RWPE1 (cell line): ENCODE measurements at regions not wholly inside any gene's neighbourhood (a gene's known extent, or its start where the extent isn't known, plus 50 kb on each side); places are given as distances from the start of the nearest gene placed in this dataset.

Experiments
- CTCF ChIA-PET: fragments of 350-600 bp; sonication (Branson Sonifier 250); formaldehyde crosslinking; extraction: SDS; loops from one replicate; lab custom pipeline; 2021; lab: Yijun Ruan, JAX
- POLR2A ChIA-PET: fragments of 400-600 bp; formaldehyde crosslinking; extraction: SDS; loops from one replicate; lab custom pipeline; 2020; ENCODE audit warnings: antibody characterized with exemption; ENCODE audit not compliant: low non-redundant PET; lab: Yijun Ruan, JAX
- DNase-seq: peaks from one replicate; pipeline ENCODE4 v3.0.0; 2012; ENCODE audit warnings: low spot score
- H3K27ac ChIP-seq: fragments of 450-650 bp; 2 replicates; pipeline ENCODE4 v1.5.1; 2017
- CTCF ChIP-seq: fragments of 450-650 bp; conservative IDR thresholded peaks from 2 replicates; pipeline ENCODE4 v1.5.1; 2017; ENCODE audit warnings: low read depth, mild to moderate bottlenecking

GRCh38 chr14:95635051-95635450 lies 51.2 kb upstream of the TCL1B start:
- H3K27ac ChIP-seq, result no peak overlapping the region
- no peak for TF ChIP-seq CTCF
- ChIA-PET POLR2A (no interaction called here), CTCF (no interaction called here)
- DNase-seq, result no peak
